Peyer's patch (tissue), 4 donors: ENCODE measurements at regions not wholly inside any gene's neighbourhood (a gene's known extent, or its start where the extent isn't known, plus 50 kb on each side); places are given as distances from the start of the nearest gene placed in this dataset.
"Not testable (repeated sequence)": the region's sequence is repeated elsewhere in the genome, so short reads cannot be mapped to it uniquely, and the experiment has no call there.

Experiments used
- DNase-seq, 3 donors: peaks; one replicate each; pipeline ENCODE4 v3.0.0-alpha.2; 2017 to 2019
- H3K27ac ChIP-seq, 4 donors: fragments of 200-600 bp; sonication (generic); one replicate each; pipeline ENCODE4 v1.5.1; 2016 to 2019
- H3K27me3 ChIP-seq, 2 donors: fragments of 200-600 bp; sonication (generic); one replicate each; pipeline ENCODE4 v1.5.1; 2019
- H3K36me3 ChIP-seq, 3 donors: fragments of 200-600 bp; sonication (generic); one replicate each; pipeline ENCODE4 v1.5.1; 2016 to 2019
- H3K4me1 ChIP-seq, 4 donors: fragments of 200-600 bp; sonication (generic); one replicate each; pipeline ENCODE4 v1.5.1; 2016 to 2019
- H3K4me3 ChIP-seq, 4 donors: fragments of 200-600 bp; sonication (generic); 1 replicate in 3 of 4; 2 replicates in 1 of 4; pipeline ENCODE4 v1.5.1; 2016 to 2019; ENCODE audit warnings: mild to moderate bottlenecking in 1 of 4
- H3K9me3 ChIP-seq, 4 donors: fragments of 200-600 bp; sonication (generic); one replicate each; pipeline ENCODE4 v1.5.1; 2016 to 2019; ENCODE audit warnings: mild to moderate bottlenecking in 1 of 4
- POLR2A ChIP-seq, 2 donors: fragments of 450-650 bp; IDR thresholded peaks; one replicate each; pipeline ENCODE4 v1.5.1; 2017; ENCODE audit warnings: antibody characterized with exemption in 2 of 2, mild to moderate bottlenecking in 2 of 2, moderate library complexity in 2 of 2
- TF ChIP-seq, protein P1 (sequence below), 6 experiments: fragments of 450-650 bp in 4 of 6; fragments of 200-600 bp in 2 of 6; sonication (generic) in 1 of 6; IDR thresholded peaks; one replicate each; pipeline ENCODE4 v1.5.1; 2017 to 2019; ENCODE audit warnings: antibody characterized with exemption in 6 of 6, mild to moderate bottlenecking in 3 of 6, moderate library complexity in 1 of 6

DNA sequence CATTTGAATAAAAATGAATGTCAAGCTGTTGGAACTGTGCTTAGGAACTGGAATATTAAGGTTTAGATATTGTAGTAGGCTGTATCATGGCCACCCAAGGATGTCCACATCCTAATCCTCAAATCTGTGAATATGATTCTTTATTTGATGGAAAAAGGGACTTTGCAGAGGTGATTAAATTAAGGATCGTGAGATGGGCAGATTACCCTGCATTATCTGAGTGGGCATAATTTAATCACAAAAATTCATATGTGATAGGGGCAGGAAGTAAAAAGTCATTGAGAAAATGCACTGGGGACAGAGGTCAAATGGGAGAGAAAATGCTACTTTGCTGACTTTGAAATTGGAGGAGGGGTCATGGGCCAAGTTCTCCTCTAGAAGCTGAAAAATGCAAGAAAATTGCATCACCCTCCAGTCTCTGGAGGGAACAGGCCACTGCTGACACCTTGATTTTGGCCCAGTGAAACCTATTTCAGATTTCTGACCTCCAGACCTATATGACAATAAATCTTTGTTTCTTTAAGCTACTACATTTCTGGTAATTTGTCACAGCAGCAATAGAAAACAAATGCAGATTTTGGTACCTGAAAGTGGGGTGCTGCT, 521.4 kb downstream of the PCDH7 start:
- H3K36me3 ChIP-seq: no peaks in the 10 kb centered on the region
- DNase-seq: no peak
- TF ChIP-seq POLR2A (IDR thresholded peaks at IDR 0.05): no peak
- TF ChIP-seq, protein P1, sequence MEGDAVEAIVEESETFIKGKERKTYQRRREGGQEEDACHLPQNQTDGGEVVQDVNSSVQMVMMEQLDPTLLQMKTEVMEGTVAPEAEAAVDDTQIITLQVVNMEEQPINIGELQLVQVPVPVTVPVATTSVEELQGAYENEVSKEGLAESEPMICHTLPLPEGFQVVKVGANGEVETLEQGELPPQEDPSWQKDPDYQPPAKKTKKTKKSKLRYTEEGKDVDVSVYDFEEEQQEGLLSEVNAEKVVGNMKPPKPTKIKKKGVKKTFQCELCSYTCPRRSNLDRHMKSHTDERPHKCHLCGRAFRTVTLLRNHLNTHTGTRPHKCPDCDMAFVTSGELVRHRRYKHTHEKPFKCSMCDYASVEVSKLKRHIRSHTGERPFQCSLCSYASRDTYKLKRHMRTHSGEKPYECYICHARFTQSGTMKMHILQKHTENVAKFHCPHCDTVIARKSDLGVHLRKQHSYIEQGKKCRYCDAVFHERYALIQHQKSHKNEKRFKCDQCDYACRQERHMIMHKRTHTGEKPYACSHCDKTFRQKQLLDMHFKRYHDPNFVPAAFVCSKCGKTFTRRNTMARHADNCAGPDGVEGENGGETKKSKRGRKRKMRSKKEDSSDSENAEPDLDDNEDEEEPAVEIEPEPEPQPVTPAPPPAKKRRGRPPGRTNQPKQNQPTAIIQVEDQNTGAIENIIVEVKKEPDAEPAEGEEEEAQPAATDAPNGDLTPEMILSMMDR (IDR thresholded peaks at IDR 0.05): no peak
- no peak overlapping the region for H3K4me3 ChIP-seq
- no peaks in the 10 kb centered on the region for H3K4me1 ChIP-seq
- H3K27ac ChIP-seq: no peak overlapping the region
- H3K9me3 ChIP-seq: peaks cover 0 to 4% (median 2%) of the 10 kb centered on the region in 4 donors
- H3K27me3 ChIP-seq: no peaks in the 10 kb centered on the region

- TF ChIP-seq POLR2A (IDR thresholded peaks at IDR 0.05): no peak
- TF ChIP-seq, protein P1 (IDR thresholded peaks at IDR 0.05): no peak
- H3K36me3 ChIP-seq: no peaks in the 10 kb centered on the region
- no peak overlapping the region for H3K27ac ChIP-seq
- H3K9me3 ChIP-seq: no peaks in the 10 kb centered on the region
- no peaks in the 10 kb centered on the region for H3K27me3 ChIP-seq
- no peak for DNase-seq
- H3K4me1 ChIP-seq: no peaks in the 10 kb centered on the region
- H3K4me3 ChIP-seq: no peak overlapping the region
Measured at GRCh38 chr4:31246856-31247255, 526.7 kb downstream of the PCDH7 start.

GRCh38 chr4:31259119-31259518, 539.0 kb downstream of the PCDH7 start:
- TF ChIP-seq, protein P1 (IDR thresholded peaks at IDR 0.05): no peak
- TF ChIP-seq POLR2A (IDR thresholded peaks at IDR 0.05): no peak

GRCh38 chr4:31261632-31262031, 541.5 kb downstream of the PCDH7 start:
- H3K9me3 ChIP-seq: no peaks in the 10 kb centered on the region
- H3K4me3 ChIP-seq: no peak overlapping the region
- H3K27ac ChIP-seq: no peak overlapping the region
- no peak for DNase-seq
- no peaks in the 10 kb centered on the region for H3K4me1 ChIP-seq
- no peaks in the 10 kb centered on the region for H3K36me3 ChIP-seq
- H3K27me3 ChIP-seq: no peaks in the 10 kb centered on the region
- TF ChIP-seq POLR2A (IDR thresholded peaks at IDR 0.05): no peak
- TF ChIP-seq, protein P1 (IDR thresholded peaks at IDR 0.05): no peak

More at GRCh38 chr4:31259119-31259518, 539.0 kb downstream of the PCDH7 start:
- DNase-seq: no peak
- Histone ChIP-seq H3K4me3 (no peak overlapping the region), H3K4me1 (no peaks in the 10 kb centered on the region), H3K27me3 (no peaks in the 10 kb centered on the region), H3K9me3 (no peaks in the 10 kb centered on the region), H3K36me3 (no peaks in the 10 kb centered on the region), H3K27ac (no peak overlapping the region)

DNA sequence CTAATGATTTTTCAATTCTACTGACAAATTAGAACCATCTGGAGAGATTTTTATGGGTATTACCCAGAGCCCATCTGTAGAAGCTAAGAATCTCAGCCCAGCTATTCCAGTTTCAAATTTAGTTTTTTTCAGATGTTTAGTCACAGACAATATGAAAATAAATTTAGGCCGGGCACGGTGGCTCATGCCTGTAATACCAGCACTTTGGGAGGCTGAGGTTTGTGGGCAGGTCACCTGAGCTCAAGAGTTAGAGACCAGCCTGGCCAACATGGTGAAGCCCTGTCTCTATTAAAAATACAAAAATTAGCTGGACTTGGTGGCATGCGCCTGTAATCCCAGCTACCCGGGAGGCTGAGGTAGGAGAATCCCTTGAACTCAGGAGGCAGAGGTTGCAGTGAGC, 545.9 kb downstream of the PCDH7 start:
- H3K36me3 ChIP-seq, H3K27me3 ChIP-seq, H3K9me3 ChIP-seq: not testable (repeated sequence)

GRCh38 chr4:31272331-31273061, 552.3 kb downstream of the PCDH7 start:
- Histone ChIP-seq H3K4me3 (no peak overlapping the region), H3K36me3 (no peaks in the 10 kb centered on the region), H3K27me3 (no peaks in the 10 kb centered on the region), H3K27ac (no peak overlapping the region), H3K9me3 (no peaks in the 10 kb centered on the region), H3K4me1 (no peaks in the 10 kb centered on the region)
- DNase-seq: no peak
- no peak for TF ChIP-seq POLR2A (IDR thresholded peaks at IDR 0.05)
- TF ChIP-seq, protein P1 (IDR thresholded peaks at IDR 0.05): no peak

More for the DNA sequence above, 545.9 kb downstream of the PCDH7 start:
- not testable (repeated sequence) for H3K4me1 ChIP-seq, DNase-seq, H3K4me3 ChIP-seq, H3K27ac ChIP-seq
